AG04450 (cell line): ENCODE measurements at regions not wholly inside any gene's neighbourhood (a gene's known extent, or its start where the extent isn't known, plus 50 kb on each side); places are given as distances from the start of the nearest gene placed in this dataset.

Experiments used
- CTCF ChIA-PET: fragments of 300-600, 350-600 bp; formaldehyde crosslinking; extraction: SDS; loops from one replicate; lab custom pipeline; 2022; ENCODE audit warnings: antibody characterized with exemption, inconsistent platforms; lab: Charles Lee
- POLR2A ChIA-PET: fragments of 350-600 bp; formaldehyde crosslinking; extraction: SDS; loops from one replicate; lab custom pipeline; 2021; ENCODE audit warnings: antibody characterized with exemption, inconsistent platforms; lab: Yijun Ruan, JAX
- DNase-seq: peaks from one replicate; pipeline ENCODE4 v3.0.0-alpha.2; 2011; ENCODE audit warnings: low read depth, low spot score
- H3K27ac ChIP-seq: one replicate; pipeline ENCODE4 v1.5.1; 2012; ENCODE audit warnings: low read depth, low read length, control low read depth
- H3K27me3 ChIP-seq: one replicate; pipeline ENCODE4 v1.6.0; 2012; ENCODE audit warnings: low read length; ENCODE audit not compliant: control insufficient read depth, insufficient read depth
- H3K4me3 ChIP-seq: 2 replicates; pipeline ENCODE4 v1.5.1; 2011; ENCODE audit warnings: mild to moderate bottlenecking, low read depth, low read length, control low read depth
- H3K9me3 ChIP-seq: 2 replicates; pipeline ENCODE4 v1.5.1; 2012; ENCODE audit warnings: low read length; ENCODE audit not compliant: control insufficient read depth, insufficient read depth
- CTCF ChIP-seq: IDR thresholded peaks from 2 replicates; pipeline ENCODE4 v1.5.1; 2011; ENCODE audit warnings: low read depth, low read length, control low read depth, inconsistent platforms

GRCh38 chr5:54746346-54746745 is 228.8 kb downstream of the SNX18 start:
- POLR2A ChIA-PET, result no interaction called here
- no peak for DNase-seq
- TF ChIP-seq CTCF, result no peak
- Histone ChIP-seq H3K9me3 (peaks cover under 1% of the 10 kb centered on the region; the same call in 1 of the 2 replicates), H3K27me3 (no peaks in the 10 kb centered on the region), H3K4me3 (no peak overlapping the region), H3K27ac (no peak overlapping the region)
- CTCF ChIA-PET, result interaction anchor here (1.2 kb wide), 1 partner anchor 230 kb away, joined by 4 read pairs; no protein-coding TSS in a partner anchor

- no peaks in the 10 kb centered on the region for H3K9me3 ChIP-seq
- peak overlapping the region; percentile 99 for H3K27ac ChIP-seq
- CTCF ChIA-PET, result interaction anchor here (1.2 kb wide), 1 partner anchor 229 kb away, joined by 4 read pairs; no protein-coding TSS in a partner anchor
- no peaks in the 10 kb centered on the region for H3K27me3 ChIP-seq
- no peak for DNase-seq
- H3K4me3 ChIP-seq, result no peak overlapping the region
- no peak for TF ChIP-seq CTCF
- POLR2A ChIA-PET, result no interaction called here
Observed at GRCh38 chr5:54745599-54745998, 228.0 kb downstream of the SNX18 start.

- ChIA-PET POLR2A (interaction anchor here (0.7 to 2.6 kb wide), 23 partner anchors 9 to 227 kb away, joined by 3 to 27 read pairs (median 6); partner anchors contain the start of gene SNX18), CTCF (interaction anchor here (0.6 to 2.0 kb wide), 11 partner anchors 9 to 227 kb away, joined by 3 to 9 read pairs (median 4); no protein-coding TSS in a partner anchor)
- Histone ChIP-seq H3K27me3 (no peaks in the 10 kb centered on the region), H3K4me3 (0 out of 2 replicates have a peak overlapping the region, but pooled peaks have one; percentile 3), H3K27ac (peak overlapping the region; percentile 99), H3K9me3 (no peaks in the 10 kb centered on the region)
- TF ChIP-seq CTCF, result no peak
- peak; percentile 96 for DNase-seq
Observed at GRCh38 chr5:54743997-54744788, 226.6 kb downstream of the SNX18 start.

GRCh38 chr5:54743581-54743980 is 226.0 kb downstream of the SNX18 start:
- POLR2A ChIA-PET, result interaction anchor here (0.9 to 2.6 kb wide), 18 partner anchors 10 to 226 kb away, joined by 3 to 27 read pairs (median 6); partner anchors contain the start of gene SNX18
- H3K9me3 ChIP-seq, result no peaks in the 10 kb centered on the region
- H3K27me3 ChIP-seq, result no peaks in the 10 kb centered on the region
- H3K27ac ChIP-seq, result peak overlapping the region; percentile 99
- no peak for DNase-seq
- no peak for TF ChIP-seq CTCF
- CTCF ChIA-PET, result interaction anchor here (0.6 to 2.0 kb wide), 10 partner anchors 13 to 227 kb away, joined by 3 to 9 read pairs (median 4); no protein-coding TSS in a partner anchor
- 0 out of 2 replicates have a peak overlapping the region, but pooled peaks have one; percentile 3 for H3K4me3 ChIP-seq
